EH (cell line): ENCODE measurements at regions not wholly inside any gene's neighbourhood (a gene's known extent, or its start where the extent isn't known, plus 50 kb on each side); places are given as distances from the start of the nearest gene placed in this dataset.
"Not testable (repeated sequence)": the region's sequence is repeated elsewhere in the genome, so short reads cannot be mapped to it uniquely, and the experiment has no call there.

Experiments used
- DNase-seq: peaks from one replicate; pipeline ENCODE4 v3.0.0-alpha.2; 2015; ENCODE audit warnings: low read depth

- DNase-seq = no peak
Measured at GRCh38 chr6:155770313-155770712, 314.7 kb upstream of the NOX3 start.

GRCh38 chr6:155765275-155766194, 309.9 kb upstream of the NOX3 start:
- peak; percentile 84 for DNase-seq

- DNase-seq = no peak
Measured at GRCh38 chr6:155762649-155763048, 307.0 kb upstream of the NOX3 start.

- peak; percentile 14 for DNase-seq
Measured at GRCh38 chr6:155755452-155755851, 299.8 kb upstream of the NOX3 start.

GRCh38 chr6:155748778-155749177, 293.1 kb upstream of the NOX3 start:
- not testable (repeated sequence) for DNase-seq

GRCh38 chr6:155747491-155747890, 291.9 kb upstream of the NOX3 start:
- no peak for DNase-seq

GRCh38 chr6:155740781-155741399, 285.3 kb upstream of the NOX3 start:
- no peak for DNase-seq

GRCh38 chr6:155738602-155739105, 283.0 kb upstream of the NOX3 start:
- DNase-seq = no peak

GRCh38 chr6:155717374-155717773, 261.7 kb upstream of the NOX3 start:
- DNase-seq = no peak

- DNase-seq = no peak
Measured at GRCh38 chr6:155710704-155711103, 255.1 kb upstream of the NOX3 start.

- no peak for DNase-seq
Measured at GRCh38 chr6:155709262-155709661, 253.6 kb upstream of the NOX3 start.

GRCh38 chr6:155708100-155708499, 252.5 kb upstream of the NOX3 start:
- no peak for DNase-seq

GRCh38 chr6:155706806-155707205, 251.2 kb upstream of the NOX3 start:
- DNase-seq = no peak

GRCh38 chr6:155706341-155706740, 250.7 kb upstream of the NOX3 start:
- DNase-seq = no peak

GRCh38 chr6:155701342-155701741, 245.7 kb upstream of the NOX3 start:
- no peak for DNase-seq

GRCh38 chr6:155695495-155695894, 239.9 kb upstream of the NOX3 start:
- no peak for DNase-seq

GRCh38 chr6:155694419-155694790, 238.8 kb upstream of the NOX3 start:
- DNase-seq = no peak

GRCh38 chr6:155693573-155694418, 238.2 kb upstream of the NOX3 start:
- no peak for DNase-seq

GRCh38 chr6:155690820-155691219, 235.2 kb upstream of the NOX3 start:
- DNase-seq = no peak

- no peak for DNase-seq
Measured at GRCh38 chr6:155687645-155688044, 232.0 kb upstream of the NOX3 start.

- DNase-seq = no peak
Measured at GRCh38 chr6:155684416-155685196, 229.0 kb upstream of the NOX3 start.

- DNase-seq = peak; percentile 29
Measured at GRCh38 chr6:155678361-155678760, 222.7 kb upstream of the NOX3 start.
